ENCODE measurements at regions not wholly inside any gene's neighbourhood (a gene's known extent, or its start where the extent isn't known, plus 50 kb on each side); places are given as distances from the start of the nearest gene placed in this dataset.
"Not testable (repeated sequence)": the region's sequence is repeated elsewhere in the genome, so short reads cannot be mapped to it uniquely, and the experiment has no call there.

GRCh38 chr20:29296256-29297230 is 1960.9 kb upstream of the DEFB115 start:
- DNase-seq: no peak

- no peak for DNase-seq
Measured at GRCh38 chr20:29297411-29298270, 1959.8 kb upstream of the DEFB115 start.

- DNase-seq: no peak
Measured at GRCh38 chr20:29298271-29298590, 1959.2 kb upstream of the DEFB115 start.

GRCh38 chr20:29298759-29299613 is 1958.5 kb upstream of the DEFB115 start:
- no peak for DNase-seq

GRCh38 chr20:29299811-29300578 is 1957.5 kb upstream of the DEFB115 start:
- no peak for DNase-seq

DNA sequence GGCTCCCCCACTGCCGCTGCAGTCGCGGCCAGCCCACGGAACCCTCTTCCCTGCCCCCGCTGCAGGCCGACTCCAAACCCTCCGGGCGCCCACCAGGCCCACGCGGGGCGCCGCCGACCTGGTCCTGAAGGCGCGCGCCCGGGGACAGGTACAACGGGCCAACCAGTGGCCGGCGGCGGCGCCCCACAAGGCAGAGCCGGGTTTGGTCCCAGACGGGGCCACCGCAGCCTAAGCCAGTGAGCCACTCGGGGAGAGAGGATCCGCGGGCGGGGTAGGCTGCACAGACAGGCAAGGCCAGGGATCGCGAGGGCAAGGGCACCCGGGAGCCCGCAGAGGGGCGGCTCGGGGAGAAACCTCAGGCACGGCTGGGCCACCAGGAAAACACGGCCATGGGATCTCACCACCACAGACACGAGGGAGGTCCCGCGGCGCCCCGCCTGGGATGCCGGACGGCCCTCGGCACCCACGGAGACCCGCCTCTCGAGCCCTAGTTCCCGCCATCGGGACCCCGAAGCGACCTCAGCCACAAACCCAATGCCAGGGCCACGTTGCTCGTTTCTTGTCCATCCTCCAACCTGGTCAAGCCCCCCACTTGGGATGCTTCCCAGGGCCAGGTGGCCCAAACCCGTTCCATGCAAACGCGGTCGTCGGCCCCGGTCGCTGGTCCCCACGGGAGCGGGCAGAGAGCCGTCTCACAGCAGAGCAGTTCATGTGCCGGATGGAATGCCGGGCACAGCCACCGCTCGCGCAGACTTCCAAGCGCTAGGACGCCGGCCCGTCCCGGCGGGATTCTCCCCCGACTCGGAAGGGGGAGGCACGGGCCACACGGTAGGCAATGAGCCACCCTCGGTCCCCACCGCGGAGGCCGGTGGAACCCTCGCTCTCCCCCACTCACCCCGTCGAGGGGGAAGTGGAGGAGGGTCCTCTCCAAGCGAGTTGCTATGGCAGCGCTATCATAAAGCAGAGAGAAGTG is 1956.6 kb upstream of the DEFB115 start:
- no peak for DNase-seq

DNA sequence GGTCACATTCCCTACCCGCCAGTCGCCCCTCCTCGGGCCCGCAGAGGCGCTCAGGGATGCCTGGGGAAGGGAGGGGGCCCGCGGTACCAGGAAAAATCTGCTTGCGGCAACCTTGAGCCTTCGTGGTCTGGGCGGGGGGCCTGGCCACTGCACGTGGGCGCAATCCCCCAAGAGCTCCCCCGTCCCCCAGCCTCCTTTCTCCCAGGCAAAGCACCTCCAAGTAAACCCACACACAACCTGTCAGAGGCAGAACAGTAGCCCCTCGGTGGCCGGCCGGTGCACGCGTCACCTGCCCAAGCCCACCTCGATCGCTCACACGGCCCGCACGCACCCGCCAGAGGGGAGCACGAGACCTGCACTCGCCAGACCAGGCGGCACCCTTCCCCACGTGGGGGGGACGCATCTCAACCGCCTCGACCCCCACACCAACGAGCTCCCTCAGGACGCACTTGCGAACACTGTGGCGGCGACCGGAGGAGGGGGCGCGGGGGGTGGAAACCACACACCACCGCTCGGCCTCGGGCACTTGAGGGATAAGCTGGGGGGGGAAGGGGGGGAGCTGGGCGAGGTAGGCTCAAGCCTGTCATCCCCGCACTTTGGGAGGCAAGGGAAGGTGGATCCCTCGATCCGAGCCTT is 1955.7 kb upstream of the DEFB115 start:
- no peak for DNase-seq

GRCh38 chr20:29302979-29303644 is 1954.4 kb upstream of the DEFB115 start:
- no peak for DNase-seq

- DNase-seq: no peak
Measured at GRCh38 chr20:29306390-29307072, 1950.9 kb upstream of the DEFB115 start.

DNA sequence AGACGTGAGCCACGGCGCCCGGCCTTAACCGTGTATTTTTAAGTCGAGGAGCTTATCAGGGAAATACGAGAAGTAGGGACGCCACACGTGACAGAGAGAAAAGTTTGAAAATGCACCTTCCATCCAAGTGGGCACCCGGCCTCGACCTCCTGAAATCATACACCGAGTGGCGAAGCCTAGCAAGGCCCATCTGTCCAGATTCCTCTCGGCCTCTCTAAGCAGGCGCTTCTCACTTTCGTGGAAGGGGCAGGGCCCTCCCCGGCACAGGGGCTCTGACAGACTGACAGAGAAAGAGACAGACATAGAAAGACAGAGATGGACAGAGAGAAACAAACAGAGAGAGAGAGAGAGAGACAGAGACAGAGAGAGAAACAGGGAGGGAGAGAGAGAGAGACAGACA is 1950.0 kb upstream of the DEFB115 start:
- not testable (repeated sequence) for DNase-seq

DNA sequence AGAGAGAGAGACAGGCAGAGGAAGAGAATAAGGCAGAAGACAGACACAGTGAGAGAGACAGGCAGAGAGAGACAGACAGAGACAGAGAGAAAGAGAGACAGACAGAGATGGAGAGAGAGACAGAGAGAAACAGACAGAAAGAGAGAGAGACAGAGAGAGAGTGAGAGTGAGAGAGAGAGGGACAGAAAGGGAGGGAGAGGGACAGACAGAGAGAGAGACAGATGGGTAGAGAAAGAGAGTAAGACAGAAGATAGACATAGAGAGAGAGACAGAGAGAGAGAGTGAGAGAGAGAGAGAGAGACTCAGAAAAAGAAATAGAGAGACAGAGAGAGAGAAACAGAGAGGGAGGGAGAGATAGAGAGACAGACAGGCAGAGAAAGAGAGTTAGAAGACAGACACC is 1948.5 kb upstream of the DEFB115 start:
- not testable (repeated sequence) for DNase-seq

DNA sequence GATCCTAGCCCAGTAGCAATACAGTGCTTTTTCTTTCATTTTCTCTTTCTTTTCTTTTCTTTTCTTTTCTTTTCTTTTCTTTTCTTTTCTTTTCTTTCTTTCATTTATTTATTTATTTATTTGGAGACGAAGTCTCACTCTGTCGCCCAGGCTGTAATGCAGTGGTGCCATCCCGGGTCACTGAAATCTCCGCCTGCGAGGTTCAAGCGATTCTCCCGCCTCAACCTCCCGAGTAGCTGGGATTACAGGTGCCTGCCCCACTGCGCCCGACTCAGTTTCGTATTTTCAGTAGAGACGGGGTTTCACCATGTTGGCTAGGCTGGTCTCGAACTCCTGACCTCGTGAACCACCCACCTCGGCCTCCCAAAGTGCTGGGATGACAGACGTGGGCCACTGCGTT is 1948.0 kb upstream of the DEFB115 start:
- DNase-seq: not testable (repeated sequence)

DNA sequence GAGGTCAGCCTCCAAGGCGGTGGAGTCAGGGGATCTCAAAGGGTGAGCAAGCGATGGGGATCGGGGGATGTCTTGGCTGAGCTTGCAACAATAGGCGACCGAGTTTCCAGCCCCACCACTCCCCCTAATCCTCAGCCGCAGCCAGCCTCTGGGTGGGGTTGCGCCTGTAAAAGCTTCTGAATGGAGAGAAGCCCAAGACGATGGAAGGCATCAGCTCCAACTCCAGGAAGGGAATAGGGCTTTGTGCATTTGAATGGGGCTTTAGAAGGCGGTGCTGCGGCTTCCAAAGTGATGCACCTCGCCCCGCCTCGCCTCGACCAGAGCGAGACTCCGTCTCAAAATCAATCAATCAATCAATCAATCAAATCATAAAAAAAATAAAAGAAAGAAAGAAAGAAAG is 1946.4 kb upstream of the DEFB115 start:
- not testable (repeated sequence) for DNase-seq

DNA sequence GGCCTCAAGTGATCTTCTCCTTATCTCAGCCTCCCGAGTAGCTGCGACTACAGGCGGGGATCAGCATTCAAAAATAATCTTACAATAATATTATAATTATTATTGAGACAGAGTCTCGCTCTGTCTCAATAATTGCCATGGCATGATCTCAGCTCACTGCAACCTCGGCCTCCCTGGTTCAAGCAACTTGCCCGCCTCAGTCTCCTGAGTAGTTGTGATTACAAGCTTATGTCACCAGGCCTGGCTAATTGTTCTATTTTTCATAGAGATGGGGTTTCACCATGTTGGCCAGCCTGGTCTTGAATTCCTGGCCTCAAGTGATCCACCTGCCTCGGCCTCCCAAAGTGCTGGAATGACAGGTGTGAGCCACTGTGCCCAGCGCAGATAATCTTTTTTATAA is 1944.8 kb upstream of the DEFB115 start:
- DNase-seq: not testable (repeated sequence)

- no peak for DNase-seq
Measured at GRCh38 chr20:29313481-29313880, 1944.0 kb upstream of the DEFB115 start.

GRCh38 chr20:29314294-29314693 is 1943.2 kb upstream of the DEFB115 start:
- DNase-seq: no peak

- DNase-seq: no peak
Measured at GRCh38 chr20:29318871-29319461, 1938.5 kb upstream of the DEFB115 start.

GRCh38 chr20:29319725-29320124 is 1937.7 kb upstream of the DEFB115 start:
- no peak for DNase-seq
